GM12873 (cell line): ENCODE measurements at regions not wholly inside any gene's neighbourhood (a gene's known extent, or its start where the extent isn't known, plus 50 kb on each side); places are given as distances from the start of the nearest gene placed in this dataset.

Source experiments
- CTCF ChIP-seq: IDR thresholded peaks from 2 replicates; pipeline ENCODE4 v1.5.1; 2012; ENCODE audit warnings: low read depth, mild to moderate bottlenecking, moderate library complexity, low read length, control low read depth; ENCODE audit not compliant: insufficient read depth; ENCODE audit errors: missing control alignments

GRCh38 chr3:18652781-18653180, 227.6 kb upstream of the SATB1 start:
- TF ChIP-seq CTCF: no peak

- no peak for TF ChIP-seq CTCF
Measured at GRCh38 chr3:18650731-18651130, 225.6 kb upstream of the SATB1 start.

- no peak for TF ChIP-seq CTCF
Measured at GRCh38 chr3:18649666-18650363, 224.7 kb upstream of the SATB1 start.

GRCh38 chr3:18648868-18649462, 223.8 kb upstream of the SATB1 start:
- TF ChIP-seq CTCF: no peak

- no peak for TF ChIP-seq CTCF
Measured at GRCh38 chr3:18648159-18648558, 223.0 kb upstream of the SATB1 start.

- TF ChIP-seq CTCF: no peak
Measured at GRCh38 chr3:18645619-18646018, 220.5 kb upstream of the SATB1 start.

- no peak for TF ChIP-seq CTCF
Measured at GRCh38 chr3:18643281-18643680, 218.1 kb upstream of the SATB1 start.
